Lower leg skin (tissue), 4 donors: ENCODE measurements at regions not wholly inside any gene's neighbourhood (a gene's known extent, or its start where the extent isn't known, plus 50 kb on each side); places are given as distances from the start of the nearest gene placed in this dataset.

Source experiments
- DNase-seq, 2 donors: peaks; one replicate each; pipeline ENCODE4 v3.0.0-alpha.2; 2019; ENCODE audit warnings: low spot score in 2 of 2
- H3K4me3 ChIP-seq: fragments of 200-600 bp; sonication (generic); 2 replicates; pipeline ENCODE4 v1.5.1; 2017; ENCODE audit warnings: mild to moderate bottlenecking, low read depth; ENCODE audit not compliant: poor library complexity, severe bottlenecking
- POLR2A ChIP-seq, 2 donors: fragments of 450-650 bp; IDR thresholded peaks; one replicate each; pipeline ENCODE4 v1.6.1; 2016 to 2017; ENCODE audit warnings: antibody characterized with exemption in 2 of 2, mild to moderate bottlenecking in 1 of 2, moderate library complexity in 1 of 2
- WGBS, 2 donors: methylation state at CpG; one replicate each; pipeline ENCODE4 v1.1.5; 2018; 5-methylcytosine and 5-hydroxymethylcytosine counted together
- intact Hi-C: fragments of 100-400 bp; cut with DNase I; formaldehyde crosslinking; loops from one replicate; pipeline ENCODE4 v1.15.0; 2023; ENCODE audit warnings: low total_unique reads
- TF ChIP-seq, protein P1 (sequence below), 3 donors: fragments of 450-650 bp; IDR thresholded peaks; one replicate each; pipeline ENCODE4 v1.5.1; 2016; ENCODE audit warnings: antibody characterized with exemption in 3 of 3, mild to moderate bottlenecking in 3 of 3, moderate library complexity in 2 of 3

- no peak for DNase-seq
- H3K4me3 ChIP-seq: no peak overlapping the region
- TF ChIP-seq, protein P1, sequence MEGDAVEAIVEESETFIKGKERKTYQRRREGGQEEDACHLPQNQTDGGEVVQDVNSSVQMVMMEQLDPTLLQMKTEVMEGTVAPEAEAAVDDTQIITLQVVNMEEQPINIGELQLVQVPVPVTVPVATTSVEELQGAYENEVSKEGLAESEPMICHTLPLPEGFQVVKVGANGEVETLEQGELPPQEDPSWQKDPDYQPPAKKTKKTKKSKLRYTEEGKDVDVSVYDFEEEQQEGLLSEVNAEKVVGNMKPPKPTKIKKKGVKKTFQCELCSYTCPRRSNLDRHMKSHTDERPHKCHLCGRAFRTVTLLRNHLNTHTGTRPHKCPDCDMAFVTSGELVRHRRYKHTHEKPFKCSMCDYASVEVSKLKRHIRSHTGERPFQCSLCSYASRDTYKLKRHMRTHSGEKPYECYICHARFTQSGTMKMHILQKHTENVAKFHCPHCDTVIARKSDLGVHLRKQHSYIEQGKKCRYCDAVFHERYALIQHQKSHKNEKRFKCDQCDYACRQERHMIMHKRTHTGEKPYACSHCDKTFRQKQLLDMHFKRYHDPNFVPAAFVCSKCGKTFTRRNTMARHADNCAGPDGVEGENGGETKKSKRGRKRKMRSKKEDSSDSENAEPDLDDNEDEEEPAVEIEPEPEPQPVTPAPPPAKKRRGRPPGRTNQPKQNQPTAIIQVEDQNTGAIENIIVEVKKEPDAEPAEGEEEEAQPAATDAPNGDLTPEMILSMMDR (IDR thresholded peaks at IDR 0.05): no peak
- TF ChIP-seq POLR2A (IDR thresholded peaks at IDR 0.05): no peak
- intact Hi-C loops: no loop called here
- 97% methylated on average over 17 of the region's 17 CpGs for WGBS, 2 donors
These were observed 519.6 kb upstream of the SEMA6A start for GRCh38 chr5:117094114-117094815.

GRCh38 chr5:117093653-117094052 lies 519.0 kb upstream of the SEMA6A start:
- DNase-seq: no peak
- no peak for TF ChIP-seq POLR2A (IDR thresholded peaks at IDR 0.05)
- TF ChIP-seq, protein P1 (IDR thresholded peaks at IDR 0.05): no peak
- WGBS, 2 donors: 93 to 98% methylated on average over 12 of the region's 12 CpGs
- H3K4me3 ChIP-seq: no peak overlapping the region
- intact Hi-C loops: no loop called here

DNA sequence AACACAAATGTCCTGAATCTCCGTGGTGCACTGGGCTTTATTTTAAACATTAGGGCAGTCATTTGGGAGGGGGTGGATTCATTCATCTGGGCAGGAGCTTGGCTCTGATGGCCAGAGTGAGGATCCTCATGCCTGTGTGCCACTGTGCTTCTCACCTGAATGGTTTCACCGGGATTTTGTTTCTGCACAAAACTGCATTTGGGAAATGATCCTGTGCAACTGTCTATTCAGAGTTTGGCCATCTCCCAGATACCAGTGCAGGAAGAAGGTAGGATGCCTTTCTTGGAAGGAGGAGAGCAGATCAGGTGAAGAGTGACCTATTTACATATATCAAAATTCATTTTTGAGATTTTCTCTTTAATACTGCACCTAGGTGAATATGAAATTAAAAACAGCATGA lies 514.4 kb upstream of the SEMA6A start:
- TF ChIP-seq POLR2A (IDR thresholded peaks at IDR 0.05): no peak
- TF ChIP-seq, protein P1 (IDR thresholded peaks at IDR 0.05): no peak
- no peak for DNase-seq
- intact Hi-C loops: no loop called here
- H3K4me3 ChIP-seq: no peak overlapping the region
- WGBS, 2 donors: 87 to 100% methylated on average over 2 of the region's 2 CpGs

- 94 to 96% methylated on average over 2 of the region's 2 CpGs for WGBS, 2 donors
- no peak for TF ChIP-seq POLR2A (IDR thresholded peaks at IDR 0.05)
- TF ChIP-seq, protein P1 (IDR thresholded peaks at IDR 0.05): no peak
- no peak for DNase-seq
- intact Hi-C loops: no loop called here
- no peak overlapping the region for H3K4me3 ChIP-seq
These were observed 513.6 kb upstream of the SEMA6A start for GRCh38 chr5:117088176-117088575.

- no peak overlapping the region for H3K4me3 ChIP-seq
- no peak for DNase-seq
- intact Hi-C loops: no loop called here
- no peak for TF ChIP-seq POLR2A (IDR thresholded peaks at IDR 0.05)
- TF ChIP-seq, protein P1 (IDR thresholded peaks at IDR 0.05): no peak
These were observed 509.4 kb upstream of the SEMA6A start for GRCh38 chr5:117084067-117084466.

DNA sequence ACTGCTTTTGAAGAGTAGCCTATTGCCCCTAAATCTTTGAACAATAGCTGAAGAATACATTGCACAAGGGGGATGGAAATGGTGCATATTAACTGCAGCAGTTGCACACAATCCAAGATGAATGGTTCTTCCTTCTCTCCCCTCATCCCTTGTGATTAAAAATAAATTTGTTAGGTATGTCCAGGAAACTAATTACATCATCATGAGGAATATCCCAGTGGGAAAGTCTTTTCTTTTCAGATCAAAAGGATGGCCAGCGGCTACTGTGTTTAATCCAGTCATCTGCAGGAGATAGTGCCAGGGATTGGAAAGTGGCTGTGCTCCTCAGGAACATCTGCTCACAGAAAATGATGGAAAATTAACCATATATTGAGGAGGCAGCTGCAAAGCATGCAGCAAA lies 508.4 kb upstream of the SEMA6A start:
- intact Hi-C loops: no loop called here
- no peak overlapping the region for H3K4me3 ChIP-seq
- DNase-seq: no peak
- 71 to 75% methylated on average over 1 of the region's 1 CpG for WGBS, 2 donors
- TF ChIP-seq, protein P1 (IDR thresholded peaks at IDR 0.05): no peak
